GM12878 (cell line): ENCODE measurements at regions not wholly inside any gene's neighbourhood (a gene's known extent, or its start where the extent isn't known, plus 50 kb on each side); places are given as distances from the start of the nearest gene placed in this dataset.

Experiments
- ATAC-seq: fragments of 200-7000 bp; cut with Tn5 transposase; 3 replicates; pipeline ENCODE4 v1.9.1; 2020; ENCODE audit warnings: mild to moderate bottlenecking, moderate library complexity
- BruUV-seq: library from RNA; stranded (reverse); fragments of 400-500 nt; replicated peaks from 2 replicates; lab custom pipeline; 2021; lab: Mats Ljungman, UMichigan
- CTCF ChIA-PET: fragments of 300-600 bp; sonication (Branson Sonifier 250); formaldehyde crosslinking; extraction: SDS; loops from one replicate; lab custom pipeline; 2021; ENCODE audit warnings: inconsistent platforms; lab: Yijun Ruan, JAX
- POLR2A ChIA-PET: fragments of 350-600 bp; formaldehyde crosslinking; extraction: SDS; loops from one replicate; lab custom pipeline; 2021; ENCODE audit warnings: inconsistent platforms; lab: Charles Lee
- RAD21 ChIA-PET: fragments of 300-600 bp; sonication (Branson Sonifier 250); formaldehyde crosslinking; loops from one replicate; lab custom pipeline; 2023; ENCODE audit warnings: antibody characterized with exemption; ENCODE audit not compliant: unreplicated experiment; lab: Charles Lee
- SMC1A ChIA-PET: fragments of 300-600 bp; sonication (Branson Sonifier 250); formaldehyde crosslinking; loops from one replicate; lab custom pipeline; 2023; ENCODE audit not compliant: unreplicated experiment, uncharacterized antibody; lab: Charles Lee
- DNase-seq: peaks from one replicate; pipeline ENCODE4 v3.0.0-alpha.2; 2011; ENCODE audit warnings: low read depth, low spot score
- FAIRE-seq: peaks from 3 replicates; lab custom pipeline; 2011; peaks lifted over from hg19 to GRCh38; lab: Jason Lieb, UNC
- H2AFZ ChIP-seq: 2 replicates; pipeline ENCODE4 v1.6.0; 2011; ENCODE audit warnings: low read depth, low read length, control low read depth; ENCODE audit not compliant: control insufficient read depth
- H3K27ac ChIP-seq: 2 replicates; pipeline ENCODE4 v1.5.1; 2011; ENCODE audit warnings: control low read depth; ENCODE audit not compliant: control insufficient read depth, insufficient read depth
- H3K27me3 ChIP-seq, 2 experiments: replicated peaks in 1 of 2; 2 replicates each; pipeline versions ENCODE4 v1.6.0 to v1.6.1; 2011; ENCODE audit warnings: low read length in 1 of 2; ENCODE audit not compliant: control insufficient read depth in 2 of 2, insufficient read depth in 2 of 2
- H3K36me3 ChIP-seq, 2 experiments: 2 replicates each; pipeline ENCODE4 v1.5.1; 2011; ENCODE audit warnings: low read length in 1 of 2; ENCODE audit not compliant: control insufficient read depth in 2 of 2, insufficient read depth in 2 of 2
- H3K4me1 ChIP-seq: 2 replicates; pipeline ENCODE4 v1.6.1; 2011; ENCODE audit warnings: mild to moderate bottlenecking, low read length, moderate library complexity, mixed read lengths; ENCODE audit not compliant: control insufficient read depth, insufficient read depth
- H3K4me2 ChIP-seq: 2 replicates; pipeline ENCODE4 v1.6.0; 2011; ENCODE audit warnings: control low read depth; ENCODE audit not compliant: control insufficient read depth, insufficient read depth
- H3K4me3 ChIP-seq: fragments of 200-600 bp; sonication (generic); 2 replicates; pipeline ENCODE4 v1.5.1; 2016
- H3K79me2 ChIP-seq: 2 replicates; pipeline ENCODE4 v1.6.0; 2011; ENCODE audit warnings: low read length; ENCODE audit not compliant: control insufficient read depth, insufficient read depth
- H3K9ac ChIP-seq: 2 replicates; pipeline ENCODE4 v1.8.0; 2011; ENCODE audit warnings: low read length, control low read depth, mixed read lengths; ENCODE audit not compliant: control insufficient read depth, insufficient read depth
- H3K9me3 ChIP-seq: replicated peaks from 3 replicates; pipeline ENCODE4 v1.5.1; 2011; ENCODE audit warnings: mild to moderate bottlenecking, low read length; ENCODE audit not compliant: control insufficient read depth, insufficient read depth
- H4K20me1 ChIP-seq: 2 replicates; pipeline ENCODE4 v1.6.0; 2011; ENCODE audit not compliant: control insufficient read depth, insufficient read depth
- CTCF ChIP-seq, 3 experiments: IDR thresholded peaks in 2 of 3; conservative IDR thresholded peaks in 1 of 3; 2 replicates each; pipeline ENCODE4 v1.5.1; 2011; ENCODE audit warnings: low read depth in 3 of 3, low read length in 3 of 3, mild to moderate bottlenecking in 3 of 3, control low read depth in 2 of 3, moderate library complexity in 2 of 3, inconsistent platforms in 1 of 3, mixed read lengths in 1 of 3; ENCODE audit not compliant: control insufficient read depth in 2 of 3, insufficient read depth in 1 of 3; ENCODE audit errors: extremely low read depth in 1 of 3
- KAT2A ChIP-seq: conservative IDR thresholded peaks from 2 replicates; pipeline ENCODE4 v1.6.1; 2011; ENCODE audit warnings: low read depth, low read length; ENCODE audit not compliant: control insufficient read depth
- WGBS: methylation state at CpG from one replicate; pipeline ENCODE4 v1.1.6; 2016; ENCODE audit warnings: low lambda C conversion rate; ENCODE audit not compliant: insufficient replicate concordance, insufficient coverage; ENCODE audit errors: missing lambda C conversion rate; 5-methylcytosine and 5-hydroxymethylcytosine counted together
- in situ Hi-C: fragments of 300-500 bp; cut with MboI; formaldehyde crosslinking; loops from 9 replicates; pipeline ENCODE4 v1.14.3; 2018; ENCODE audit warnings: mixed read lengths
- intact Hi-C: fragments of 100-400 bp; cut with micrococcal nuclease; formaldehyde crosslinking; loops from one replicate; pipeline ENCODE4 v1.14.2; 2022; ENCODE audit not compliant: unreplicated experiment
- TF ChIP-seq, protein P1 (sequence below): fragments of 450-650 bp; formaldehyde crosslinking; IDR thresholded peaks from 2 replicates; pipeline ENCODE4 v1.5.0; 2022; ENCODE audit warnings: mild to moderate bottlenecking, missing genetic modification characterization

DNA sequence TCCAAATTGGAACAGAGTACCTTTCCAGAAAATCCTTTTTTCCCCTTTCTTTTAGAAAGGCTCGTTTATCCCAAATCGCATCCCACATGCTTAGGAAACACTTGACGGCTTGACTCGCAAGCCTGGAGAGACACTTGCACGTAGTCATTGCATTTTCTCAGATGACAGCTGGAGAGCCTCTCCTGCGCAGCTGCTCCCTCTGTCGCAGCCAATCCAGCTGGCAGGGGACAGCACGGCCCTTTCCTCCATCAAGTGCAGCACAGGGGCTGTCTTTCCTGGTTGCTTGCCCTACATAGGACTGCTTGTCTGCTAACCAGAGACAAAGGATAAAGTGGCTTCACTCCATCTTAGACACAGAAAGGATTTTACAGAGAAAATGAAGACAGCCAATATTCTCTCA, 77.6 kb upstream of the RGS17 start (continued):
- TF ChIP-seq, protein P1, sequence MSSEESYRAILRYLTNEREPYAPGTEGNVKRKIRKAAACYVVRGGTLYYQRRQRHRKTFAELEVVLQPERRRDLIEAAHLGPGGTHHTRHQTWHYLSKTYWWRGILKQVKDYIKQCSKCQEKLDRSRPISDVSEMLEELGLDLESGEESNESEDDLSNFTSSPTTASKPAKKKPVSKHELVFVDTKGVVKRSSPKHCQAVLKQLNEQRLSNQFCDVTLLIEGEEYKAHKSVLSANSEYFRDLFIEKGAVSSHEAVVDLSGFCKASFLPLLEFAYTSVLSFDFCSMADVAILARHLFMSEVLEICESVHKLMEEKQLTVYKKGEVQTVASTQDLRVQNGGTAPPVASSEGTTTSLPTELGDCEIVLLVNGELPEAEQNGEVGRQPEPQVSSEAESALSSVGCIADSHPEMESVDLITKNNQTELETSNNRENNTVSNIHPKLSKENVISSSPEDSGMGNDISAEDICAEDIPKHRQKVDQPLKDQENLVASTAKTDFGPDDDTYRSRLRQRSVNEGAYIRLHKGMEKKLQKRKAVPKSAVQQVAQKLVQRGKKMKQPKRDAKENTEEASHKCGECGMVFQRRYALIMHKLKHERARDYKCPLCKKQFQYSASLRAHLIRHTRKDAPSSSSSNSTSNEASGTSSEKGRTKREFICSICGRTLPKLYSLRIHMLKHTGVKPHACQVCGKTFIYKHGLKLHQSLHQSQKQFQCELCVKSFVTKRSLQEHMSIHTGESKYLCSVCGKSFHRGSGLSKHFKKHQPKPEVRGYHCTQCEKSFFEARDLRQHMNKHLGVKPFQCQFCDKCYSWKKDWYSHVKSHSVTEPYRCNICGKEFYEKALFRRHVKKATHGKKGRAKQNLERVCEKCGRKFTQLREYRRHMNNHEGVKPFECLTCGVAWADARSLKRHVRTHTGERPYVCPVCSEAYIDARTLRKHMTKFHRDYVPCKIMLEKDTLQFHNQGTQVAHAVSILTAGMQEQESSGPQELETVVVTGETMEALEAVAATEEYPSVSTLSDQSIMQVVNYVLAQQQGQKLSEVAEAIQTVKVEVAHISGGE (CRISPR knock-in tag) = no peak

GRCh38 chr6:153207617-153208016, 76.5 kb upstream of the RGS17 start:
- ATAC-seq = no peak
- Histone ChIP-seq H4K20me1 (no peaks in the 10 kb centered on the region), H3K79me2 (no peaks in the 10 kb centered on the region), H3K27ac (no peak overlapping the region), H3K9me3 (no peaks in the 10 kb centered on the region), H3K4me1 (no peaks in the 10 kb centered on the region)
- ChIA-PET CTCF (no interaction called here), SMC1A (no interaction called here)
- 42% methylated on average over 1 of the region's 1 CpG for WGBS
- intact Hi-C loops = no loop called here
- no TSS peak for BruUV-seq
- TF ChIP-seq CTCF (IDR thresholded peaks at IDR 0.05 in 2 of 3, conservative IDR thresholded peaks at IDR 0.05 in 1 of 3; ENCODE audit: control insufficient read depth in 2 of 3, extremely low read depth in 1 of 3, insufficient read depth in 1 of 3, low read depth in 3 of 3, low read length in 3 of 3) = no peak
- no peak for TF ChIP-seq KAT2A
- TF ChIP-seq, all 136 proteins: peak for 0
- RAD21 ChIA-PET = no interaction called here
- H3K4me2 ChIP-seq = no peak overlapping the region
- FAIRE-seq (no peak), DNase-seq (no peak)
- no peaks in the 10 kb centered on the region for H3K36me3 ChIP-seq
- H3K9ac ChIP-seq = no peak overlapping the region
- in situ Hi-C loops = no loop called here
- POLR2A ChIA-PET = no interaction called here
- no peak overlapping the region for H2AFZ ChIP-seq
- H3K4me3 ChIP-seq = no peak overlapping the region
- no peaks in the 10 kb centered on the region for H3K27me3 ChIP-seq
